Thyroid gland (tissue), 4 donors: ENCODE measurements at regions not wholly inside any gene's neighbourhood (a gene's known extent, or its start where the extent isn't known, plus 50 kb on each side); places are given as distances from the start of the nearest gene placed in this dataset.
"Not testable (repeated sequence)": the region's sequence is repeated elsewhere in the genome, so short reads cannot be mapped to it uniquely, and the experiment has no call there.

Experiments
- DNase-seq, 2 donors: peaks; one replicate each; pipeline ENCODE4 v3.0.0-alpha.2; 2019
- H3K27ac ChIP-seq, 3 donors: fragments of 200-600 bp; sonication (generic); 1 replicate in 2 of 3; 2 replicates in 1 of 3; pipeline ENCODE4 v1.5.1; 2016 to 2019; ENCODE audit warnings: mild to moderate bottlenecking in 1 of 3, moderate library complexity in 1 of 3
- H3K27me3 ChIP-seq: fragments of 200-600 bp; sonication (generic); one replicate; pipeline ENCODE4 v1.5.1; 2019
- H3K36me3 ChIP-seq, 2 donors: fragments of 200-600 bp; sonication (generic); one replicate each; pipeline ENCODE4 v1.5.1; 2016 to 2019
- H3K4me1 ChIP-seq, 2 donors: fragments of 200-600 bp; sonication (generic); one replicate each; pipeline ENCODE4 v1.5.1; 2017 to 2019
- H3K4me3 ChIP-seq, 3 donors: fragments of 200-600 bp; sonication (generic); replicated peaks in 1 of 3; 1 replicate in 2 of 3; 2 replicates in 1 of 3; pipeline ENCODE4 v1.5.1; 2016; ENCODE audit warnings: mild to moderate bottlenecking in 1 of 3
- H3K9me3 ChIP-seq: fragments of 200-600 bp; sonication (generic); one replicate; pipeline ENCODE4 v1.5.1; 2017
- CTCF ChIP-seq, 6 experiments: fragments of 200-600 bp in 3 of 6; fragments of 450-650 bp in 3 of 6; sonication (generic) in 3 of 6; IDR thresholded peaks; one replicate each; pipeline ENCODE4 v1.5.1; 2016 to 2019; ENCODE audit warnings: antibody characterized with exemption in 6 of 6, mild to moderate bottlenecking in 2 of 6, inconsistent platforms in 1 of 6, moderate library complexity in 1 of 6
- POLR2A ChIP-seq, 2 donors: fragments of 450-650 bp; IDR thresholded peaks; one replicate each; pipeline ENCODE4 v1.6.1; 2017; ENCODE audit warnings: antibody characterized with exemption in 2 of 2, mild to moderate bottlenecking in 2 of 2, moderate library complexity in 1 of 2
- WGBS, 2 donors: methylation state at CpG; one replicate each; pipeline ENCODE4 v1.1.5; 2017; 5-methylcytosine and 5-hydroxymethylcytosine counted together
- intact Hi-C: fragments of 100-400 bp; cut with DNase I; formaldehyde crosslinking; loops from one replicate; pipeline ENCODE4 v1.15.1; 2023

- TF ChIP-seq CTCF (IDR thresholded peaks at IDR 0.05) (no peak), POLR2A (IDR thresholded peaks at IDR 0.05) (no peak)
- Histone ChIP-seq H3K27ac (no peak overlapping the region), H3K36me3 (no peaks in the 10 kb centered on the region), H3K4me1 (no peaks in the 10 kb centered on the region), H3K4me3 (no peak overlapping the region), H3K27me3 (no peaks in the 10 kb centered on the region), H3K9me3 (no peaks in the 10 kb centered on the region)
- 85 to 92% methylated on average over 5 of the region's 5 CpGs for WGBS, 2 donors
- intact Hi-C loops, result no loop called here
- DNase-seq, result no peak
These were observed 607.8 kb upstream of the ZFP42 start for GRCh38 chr4:187387739-187388138.

- Histone ChIP-seq H3K27ac (no peak overlapping the region), H3K9me3 (no peaks in the 10 kb centered on the region), H3K4me1 (no peaks in the 10 kb centered on the region), H3K36me3 (no peaks in the 10 kb centered on the region), H3K4me3 (no peak overlapping the region), H3K27me3 (no peaks in the 10 kb centered on the region)
- intact Hi-C loops, result no loop called here
- TF ChIP-seq CTCF (IDR thresholded peaks at IDR 0.05) (no peak), POLR2A (IDR thresholded peaks at IDR 0.05) (no peak)
- DNase-seq, result no peak
- WGBS, 2 donors, result 56 to 57% methylated on average over 4 of the region's 4 CpGs
These were observed 606.2 kb upstream of the ZFP42 start for GRCh38 chr4:187389420-187389819.

GRCh38 chr4:187390646-187391045 is 604.9 kb upstream of the ZFP42 start:
- TF ChIP-seq POLR2A (IDR thresholded peaks at IDR 0.05) (no peak), CTCF (IDR thresholded peaks at IDR 0.05) (no peak)
- intact Hi-C loops, result no loop called here
- no peaks in the 10 kb centered on the region for H3K4me1 ChIP-seq
- no peaks in the 10 kb centered on the region for H3K9me3 ChIP-seq
- H3K27me3 ChIP-seq, result no peaks in the 10 kb centered on the region
- H3K27ac ChIP-seq, result no peak overlapping the region
- DNase-seq, result no peak
- WGBS, 2 donors, result 95 to 96% methylated on average over 1 of the region's 1 CpG
- H3K36me3 ChIP-seq, result no peaks in the 10 kb centered on the region
- H3K4me3 ChIP-seq, result no peak overlapping the region

GRCh38 chr4:187393531-187394344 is 601.8 kb upstream of the ZFP42 start:
- intact Hi-C loops, result no loop called here
- DNase-seq, result no peak
- no peak overlapping the region for H3K4me3 ChIP-seq
- no peaks in the 10 kb centered on the region for H3K36me3 ChIP-seq
- 80 to 85% methylated on average over 3 of the region's 3 CpGs for WGBS, 2 donors
- no peaks in the 10 kb centered on the region for H3K4me1 ChIP-seq
- TF ChIP-seq CTCF (IDR thresholded peaks at IDR 0.05) (no peak), POLR2A (IDR thresholded peaks at IDR 0.05) (no peak)
- H3K9me3 ChIP-seq, result no peaks in the 10 kb centered on the region
- no peaks in the 10 kb centered on the region for H3K27me3 ChIP-seq
- no peak overlapping the region for H3K27ac ChIP-seq

GRCh38 chr4:187396106-187396505 is 599.5 kb upstream of the ZFP42 start:
- TF ChIP-seq POLR2A (IDR thresholded peaks at IDR 0.05), result no peak
- no peak for TF ChIP-seq CTCF (IDR thresholded peaks at IDR 0.05)
- Histone ChIP-seq H3K27ac (no peak overlapping the region), H3K4me1 (no peaks in the 10 kb centered on the region), H3K36me3 (no peaks in the 10 kb centered on the region), H3K4me3 (no peak overlapping the region), H3K27me3 (no peaks in the 10 kb centered on the region), H3K9me3 (no peaks in the 10 kb centered on the region)
- DNase-seq, result no peak
- 72 to 74% methylated on average over 6 of the region's 6 CpGs for WGBS, 2 donors
- intact Hi-C loops, result no loop called here

- WGBS, 2 donors, result 88 to 94% methylated on average over 9 to 10 of the region's 10 CpGs
- H3K27me3 ChIP-seq, intact Hi-C loops, H3K27ac ChIP-seq, DNase-seq, H3K36me3 ChIP-seq, H3K9me3 ChIP-seq, H3K4me1 ChIP-seq, H3K4me3 ChIP-seq: not testable (repeated sequence)
These were observed 587.1 kb upstream of the ZFP42 start for GRCh38 chr4:187408447-187408846.
